HT1080 (cell line): ENCODE measurements at regions not wholly inside any gene's neighbourhood (a gene's known extent, or its start where the extent isn't known, plus 50 kb on each side); places are given as distances from the start of the nearest gene placed in this dataset.
"Not testable (repeated sequence)": the region's sequence is repeated elsewhere in the genome, so short reads cannot be mapped to it uniquely, and the experiment has no call there.

Source experiments
- DNase-seq: peaks from one replicate; pipeline ENCODE4 v3.0.0-alpha.2; 2015; ENCODE audit warnings: low read depth

DNA sequence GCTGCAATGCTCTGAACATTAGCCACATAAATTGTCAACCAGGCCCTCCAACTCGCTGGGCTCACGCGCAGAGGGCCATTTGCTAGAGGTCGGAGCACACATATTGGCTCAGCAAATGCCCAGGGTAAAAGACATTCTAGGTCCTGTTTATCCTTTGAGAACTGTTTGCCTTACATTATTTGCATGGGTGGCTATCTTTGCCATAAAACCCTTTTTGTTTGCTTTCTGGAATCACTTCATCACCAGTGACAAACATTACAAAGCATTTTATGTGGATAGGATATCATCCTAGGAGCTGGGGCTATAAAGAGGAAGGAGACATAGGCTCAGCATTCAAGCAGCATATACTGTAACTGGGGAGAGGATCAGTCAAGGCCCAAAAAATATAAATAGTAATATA, 149.2 kb upstream of the RAI2 start:
- DNase-seq: no peak

- DNase-seq: no peak
Measured at GRCh38 chrX:18003876-18004275, 142.8 kb upstream of the RAI2 start.

- DNase-seq: no peak
Measured at GRCh38 chrX:18002791-18003190, 141.7 kb upstream of the RAI2 start.

- DNase-seq: no peak
Measured at GRCh38 chrX:17994429-17994828, 133.3 kb upstream of the RAI2 start.

DNA sequence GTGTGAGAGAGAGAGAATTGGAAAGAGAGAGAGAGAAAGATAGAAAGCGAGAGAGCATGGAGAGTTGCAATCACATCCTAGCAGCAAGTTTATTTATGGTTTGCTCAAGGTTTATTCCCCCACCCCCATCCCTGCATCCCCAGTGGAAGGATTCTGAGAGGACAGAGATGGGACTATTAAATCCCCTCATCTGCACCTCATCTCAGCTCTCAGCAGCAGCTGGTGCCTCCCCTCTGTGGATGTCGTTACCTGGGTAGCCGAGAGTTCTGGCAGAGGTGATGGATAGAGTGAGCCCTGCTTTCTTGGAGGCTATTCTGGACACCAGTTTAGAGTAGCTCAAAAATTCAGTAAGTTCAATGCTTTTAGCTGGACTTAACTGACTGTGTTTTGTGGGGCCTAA, 132.0 kb upstream of the RAI2 start:
- DNase-seq: no peak

- no peak for DNase-seq
Measured at GRCh38 chrX:17990532-17990931, 129.4 kb upstream of the RAI2 start.

GRCh38 chrX:17987783-17988182, 126.7 kb upstream of the RAI2 start:
- no peak for DNase-seq

GRCh38 chrX:17986977-17987376, 125.9 kb upstream of the RAI2 start:
- DNase-seq: no peak

GRCh38 chrX:17986440-17986839, 125.3 kb upstream of the RAI2 start:
- DNase-seq: no peak

GRCh38 chrX:17984415-17984814, 123.3 kb upstream of the RAI2 start:
- DNase-seq: no peak

DNA sequence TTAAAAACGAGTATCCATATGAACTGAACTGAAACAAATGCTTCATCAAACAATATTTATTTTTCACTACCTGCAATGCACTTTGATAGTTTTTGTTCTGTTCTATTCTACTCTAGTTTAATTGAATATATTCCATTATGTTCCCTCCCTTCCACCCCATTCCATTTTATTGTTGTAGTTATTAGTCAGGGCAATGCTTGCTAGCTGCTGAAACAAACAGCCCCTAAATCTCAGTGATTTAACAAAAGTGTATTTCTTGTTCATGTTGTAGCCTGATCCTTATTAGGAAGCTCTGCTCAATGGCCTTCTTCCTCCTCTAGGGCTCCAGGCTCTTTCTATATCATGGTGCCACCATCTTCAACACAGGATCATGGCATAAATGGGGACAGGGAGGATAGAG, 122.3 kb upstream of the RAI2 start:
- no peak for DNase-seq

GRCh38 chrX:17977696-17978095, 116.6 kb upstream of the RAI2 start:
- DNase-seq: no peak

DNA sequence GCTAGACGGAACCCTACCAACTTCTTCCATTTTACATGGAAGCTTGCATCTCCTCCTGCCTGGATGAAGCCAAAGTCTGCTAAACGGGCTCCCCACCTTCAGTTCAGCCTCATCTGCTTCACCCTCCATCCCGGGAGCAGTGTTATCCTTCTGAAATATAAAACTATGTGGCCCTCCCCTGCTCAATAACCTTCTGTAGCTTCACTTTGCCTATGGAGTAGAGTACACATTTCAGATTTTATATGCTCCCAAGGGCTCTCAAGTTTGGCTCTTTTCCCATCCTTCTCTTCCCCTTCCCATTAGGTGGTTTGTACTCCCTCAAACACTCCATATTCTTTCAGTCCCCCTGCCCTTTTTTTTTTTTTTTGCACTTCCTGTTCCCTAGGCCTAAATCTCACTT, 115.9 kb upstream of the RAI2 start:
- DNase-seq: no peak

DNA sequence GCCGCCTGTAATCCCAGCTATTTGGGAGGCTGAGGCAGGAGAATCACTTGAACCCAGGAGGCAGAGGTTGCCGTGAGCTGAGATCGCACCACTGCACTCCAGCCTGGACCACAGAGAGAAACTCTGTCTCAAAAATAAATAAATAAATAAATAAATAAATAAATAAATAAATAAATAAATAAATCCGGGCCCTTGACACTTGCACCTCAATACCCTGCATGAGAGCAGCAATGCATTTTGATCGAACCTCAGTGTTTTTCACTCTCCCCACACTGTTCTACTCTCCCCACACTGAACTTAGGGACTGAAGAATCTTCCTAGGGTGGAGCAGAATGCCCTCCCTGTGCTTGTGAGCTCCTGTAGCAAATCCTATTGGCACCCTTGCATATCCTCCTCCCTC, 114.3 kb upstream of the RAI2 start:
- DNase-seq: not testable (repeated sequence)

DNA sequence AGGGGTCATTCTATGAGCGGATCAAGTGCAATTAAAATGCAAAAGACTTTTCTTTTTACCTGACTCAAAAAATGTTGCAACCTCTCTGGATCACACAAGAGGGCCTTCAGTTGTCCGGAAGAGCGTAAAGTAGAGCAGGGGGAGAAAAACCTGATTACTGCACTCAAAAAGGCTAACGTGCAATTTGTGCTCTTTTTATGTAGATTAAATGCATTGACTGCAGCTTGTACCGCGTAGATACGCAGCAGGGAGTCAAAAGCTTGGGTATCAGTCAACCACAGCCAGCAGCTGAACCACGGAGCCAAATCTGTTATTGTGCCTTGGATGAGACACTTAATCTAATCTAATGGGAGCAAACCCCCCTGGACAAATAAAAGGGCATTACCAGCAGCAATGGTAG, 107.3 kb upstream of the RAI2 start:
- no peak for DNase-seq

- no peak for DNase-seq
Measured at GRCh38 chrX:17967888-17968287, 106.8 kb upstream of the RAI2 start.

- DNase-seq: no peak
Measured at GRCh38 chrX:17964871-17965270, 103.8 kb upstream of the RAI2 start.

- no peak for DNase-seq
Measured at GRCh38 chrX:17960891-17961290, 99.8 kb upstream of the RAI2 start.

- no peak for DNase-seq
Measured at GRCh38 chrX:17944833-17945497, 83.9 kb upstream of the RAI2 start.

DNA sequence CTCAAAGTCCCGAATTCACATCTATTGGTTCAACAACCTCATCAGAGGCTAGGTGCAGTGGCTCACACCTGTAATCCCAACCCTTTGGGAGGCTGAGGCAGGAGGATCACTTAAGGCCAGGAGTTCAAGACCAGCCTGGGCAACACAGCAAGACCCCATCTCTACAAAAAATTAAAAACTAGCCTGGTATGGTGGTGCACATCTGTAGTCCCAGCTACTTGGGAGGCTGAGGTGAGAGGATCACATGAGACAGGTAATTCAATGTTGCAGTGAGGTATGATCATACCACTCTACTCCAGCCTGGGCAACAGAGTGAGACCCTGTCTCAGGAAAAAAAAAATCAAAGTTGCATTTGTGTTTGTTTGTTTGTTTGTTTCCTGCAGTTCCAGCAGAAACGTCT, 80.1 kb upstream of the RAI2 start:
- not testable (repeated sequence) for DNase-seq

- no peak for DNase-seq
Measured at GRCh38 chrX:17939724-17940123, 78.6 kb upstream of the RAI2 start.

- no peak for DNase-seq
Measured at GRCh38 chrX:17933856-17934255, 72.8 kb upstream of the RAI2 start.

DNA sequence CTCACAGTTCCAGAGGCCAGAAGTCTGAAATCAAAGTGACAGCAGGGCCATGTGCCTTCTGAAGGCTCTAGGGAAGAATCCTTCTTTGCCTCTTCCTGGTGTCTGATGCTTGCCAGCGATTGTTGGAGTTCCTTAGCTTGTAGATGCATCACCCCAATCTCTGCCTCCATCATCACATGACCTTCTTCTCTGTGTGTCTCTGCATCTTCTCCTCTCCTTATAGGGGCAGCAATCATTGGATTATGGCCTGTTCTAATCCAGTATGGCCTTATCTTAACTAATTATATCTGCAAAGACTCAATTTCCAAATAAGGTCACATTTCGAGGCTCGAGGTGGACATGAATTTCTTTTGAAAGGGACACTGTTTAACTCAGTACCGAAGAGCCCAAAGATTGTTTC, 71.7 kb upstream of the RAI2 start:
- no peak for DNase-seq

DNA sequence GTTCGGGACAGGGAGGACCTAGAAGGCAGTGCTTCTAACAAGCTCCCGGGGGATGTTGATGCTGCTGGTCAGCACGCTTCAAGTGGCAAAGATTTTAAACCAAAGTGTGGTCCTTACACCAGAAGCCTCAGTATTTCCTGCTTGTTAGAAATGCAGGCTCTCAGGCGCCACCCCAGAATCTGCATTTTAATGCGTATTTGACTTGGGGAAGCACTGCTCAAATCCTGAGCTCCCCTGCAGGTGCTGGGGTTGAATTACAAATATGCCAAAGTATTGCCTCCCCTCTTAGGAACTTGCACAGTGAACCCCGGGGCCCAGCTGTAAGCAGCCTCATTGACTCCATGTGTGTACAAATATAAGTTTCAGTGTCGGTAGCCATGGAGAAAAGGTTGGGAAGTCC, 70.8 kb upstream of the RAI2 start:
- DNase-seq: no peak
